GM23248 (cell line): ENCODE measurements at regions not wholly inside any gene's neighbourhood (a gene's known extent, or its start where the extent isn't known, plus 50 kb on each side); places are given as distances from the start of the nearest gene placed in this dataset.
"Not testable (repeated sequence)": the region's sequence is repeated elsewhere in the genome, so short reads cannot be mapped to it uniquely, and the experiment has no call there.

ENCODE experiments used
- DNase-seq: peaks from one replicate; pipeline ENCODE4 v3.0.0-alpha.2; 2015
- H2AFZ ChIP-seq: fragments of 200-600 bp; sonication (generic); 2 replicates; pipeline ENCODE4 v1.6.1; 2016; ENCODE audit warnings: antibody characterized with exemption
- H3F3A ChIP-seq: fragments of 200-600 bp; sonication (generic); 2 replicates; pipeline ENCODE4 v1.6.1; 2016; ENCODE audit warnings: mild to moderate bottlenecking, antibody characterized with exemption, mixed run types; ENCODE audit not compliant: insufficient read depth
- H3K27ac ChIP-seq: fragments of 200-600 bp; sonication (generic); 2 replicates; pipeline ENCODE4 v1.5.1; 2016; ENCODE audit warnings: mild to moderate bottlenecking
- H3K27me3 ChIP-seq: fragments of 200-600 bp; sonication (generic); replicated peaks from 2 replicates; pipeline ENCODE4 v1.6.1; 2016; ENCODE audit warnings: mild to moderate bottlenecking; ENCODE audit not compliant: insufficient read depth
- H3K36me3 ChIP-seq: fragments of 200-600 bp; sonication (generic); 2 replicates; pipeline ENCODE4 v1.6.1; 2016; ENCODE audit warnings: low read depth, mild to moderate bottlenecking
- H3K4me1 ChIP-seq: fragments of 200-600 bp; sonication (generic); 2 replicates; pipeline ENCODE4 v1.6.1; 2016; ENCODE audit warnings: mild to moderate bottlenecking; ENCODE audit not compliant: insufficient read depth
- H3K4me2 ChIP-seq: fragments of 200-600 bp; sonication (generic); one replicate; pipeline ENCODE4 v1.6.1; 2016; ENCODE audit warnings: mild to moderate bottlenecking; ENCODE audit not compliant: unreplicated experiment
- H3K4me3 ChIP-seq: fragments of 200-600 bp; sonication (generic); 2 replicates; pipeline ENCODE4 v1.5.1; 2016; ENCODE audit warnings: mild to moderate bottlenecking
- H3K79me2 ChIP-seq: fragments of 200-600 bp; sonication (generic); 2 replicates; pipeline ENCODE4 v1.6.1; 2016; ENCODE audit warnings: mild to moderate bottlenecking; ENCODE audit not compliant: insufficient read depth
- H3K9ac ChIP-seq: fragments of 200-600 bp; sonication (generic); 2 replicates; pipeline ENCODE4 v1.6.1; 2016; ENCODE audit warnings: mild to moderate bottlenecking
- H3K9me2 ChIP-seq: fragments of 200-600 bp; sonication (generic); 2 replicates; pipeline ENCODE4 v1.6.1; 2016; ENCODE audit warnings: mixed run types, mild to moderate bottlenecking, moderate library complexity; ENCODE audit not compliant: insufficient read depth
- H3K9me3 ChIP-seq: fragments of 200-600 bp; sonication (generic); one replicate; pipeline ENCODE4 v1.6.1; 2017; ENCODE audit warnings: low read depth
- H4K20me1 ChIP-seq: fragments of 200-600 bp; sonication (generic); 2 replicates; pipeline ENCODE4 v1.6.0; 2016; ENCODE audit not compliant: insufficient read depth
- EZH2 ChIP-seq: fragments of 200-600 bp; sonication (generic); IDR thresholded peaks from 2 replicates; pipeline ENCODE4 v1.6.1; 2018; ENCODE audit warnings: antibody characterized with exemption, mild to moderate bottlenecking; ENCODE audit not compliant: insufficient read depth, poor library complexity, severe bottlenecking
- EZH2phosphoT487 ChIP-seq: fragments of 200-600 bp; sonication (generic); IDR thresholded peaks from 2 replicates; pipeline ENCODE4 v1.6.1; 2018; ENCODE audit warnings: antibody characterized with exemption, moderate library complexity, mild to moderate bottlenecking, low read depth; ENCODE audit not compliant: insufficient read depth
- WGBS, 2 experiments: methylation state at CpG; one replicate each; pipeline ENCODE4 v1.1.6; 2015 to 2017; ENCODE audit warnings: low lambda C conversion rate in 2 of 2, low coverage in 1 of 2; ENCODE audit errors: missing lambda C conversion rate in 2 of 2; 5-methylcytosine and 5-hydroxymethylcytosine counted together
- in situ Hi-C: fragments of 300-500 bp; cut with MboI; formaldehyde crosslinking; loops from 2 replicates; pipeline ENCODE4 v1.15.0; 2020

DNA sequence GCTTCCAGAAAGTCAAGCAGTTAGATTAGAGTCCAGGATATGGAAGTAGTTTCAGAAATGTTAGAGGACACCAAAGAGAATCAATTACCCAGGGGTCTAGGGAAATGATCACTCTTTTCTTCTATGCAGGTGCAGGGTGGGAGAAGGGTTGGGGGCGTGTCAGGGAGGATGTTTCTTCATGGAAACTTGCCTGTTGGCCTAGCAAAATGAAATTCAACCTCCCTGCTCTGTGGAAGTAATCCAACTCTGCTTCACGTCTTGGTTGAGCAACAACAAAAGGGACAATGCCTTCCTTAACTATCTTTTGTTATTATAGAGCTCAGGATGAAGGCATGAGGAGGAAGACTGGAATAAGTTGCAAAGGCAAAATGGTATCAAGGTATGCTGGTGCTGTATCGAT, 210.8 kb upstream of the ETAA1 start:
- H3F3A ChIP-seq = no peaks in the 10 kb centered on the region
- in situ Hi-C loops = no loop called here
- H3K79me2 ChIP-seq = no peaks in the 10 kb centered on the region
- no peak overlapping the region for H2AFZ ChIP-seq
- WGBS, 2 experiments = 45 to 47% methylated on average over 3 of the region's 3 CpGs
- H3K9ac ChIP-seq = no peak overlapping the region
- no peaks in the 10 kb centered on the region for H4K20me1 ChIP-seq
- no peak for DNase-seq
- no peaks in the 10 kb centered on the region for H3K9me3 ChIP-seq
- H3K27me3 ChIP-seq = no peaks in the 10 kb centered on the region
- no peak overlapping the region for H3K27ac ChIP-seq
- H3K4me1 ChIP-seq = no peaks in the 10 kb centered on the region
- H3K36me3 ChIP-seq = no peaks in the 10 kb centered on the region
- H3K4me3 ChIP-seq = no peak overlapping the region
- TF ChIP-seq EZH2phosphoT487 (no peak), EZH2 (no peak)
- H3K4me2 ChIP-seq = no peak overlapping the region
- H3K9me2 ChIP-seq = no peaks in the 10 kb centered on the region

DNA sequence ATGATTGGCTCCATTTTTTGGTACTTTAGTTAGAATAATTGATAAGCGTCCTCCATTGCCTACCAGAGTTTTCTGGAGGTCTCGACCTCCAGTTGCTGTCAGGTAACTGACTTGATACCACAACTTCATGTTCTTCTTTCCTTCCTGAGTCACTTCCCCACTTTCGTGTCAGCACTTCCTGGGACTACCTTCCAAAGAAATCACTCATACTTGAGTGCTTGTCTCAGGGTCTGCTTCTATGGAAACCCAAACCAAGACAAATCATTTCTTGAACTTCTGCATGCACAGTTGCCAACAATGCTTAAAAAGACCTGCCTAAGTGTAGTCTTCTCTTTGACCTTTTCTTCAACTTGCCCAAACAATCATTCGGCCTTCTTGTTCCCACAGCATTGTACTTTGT, 210.3 kb upstream of the ETAA1 start:
- Histone ChIP-seq H3K27ac (no peak overlapping the region), H3K4me2 (no peak overlapping the region), H3K4me1 (no peaks in the 10 kb centered on the region), H3F3A (no peaks in the 10 kb centered on the region), H3K36me3 (no peaks in the 10 kb centered on the region), H3K4me3 (no peak overlapping the region), H3K27me3 (no peaks in the 10 kb centered on the region), H3K9me2 (no peaks in the 10 kb centered on the region), H3K79me2 (no peaks in the 10 kb centered on the region), H4K20me1 (no peaks in the 10 kb centered on the region), H3K9me3 (no peaks in the 10 kb centered on the region), H3K9ac (no peak overlapping the region), H2AFZ (no peak overlapping the region)
- TF ChIP-seq EZH2 = no peak
- no peak for TF ChIP-seq EZH2phosphoT487
- in situ Hi-C loops = no loop called here
- no peak for DNase-seq
- 77 to 88% methylated on average over 4 of the region's 4 CpGs for WGBS, 2 experiments

DNA sequence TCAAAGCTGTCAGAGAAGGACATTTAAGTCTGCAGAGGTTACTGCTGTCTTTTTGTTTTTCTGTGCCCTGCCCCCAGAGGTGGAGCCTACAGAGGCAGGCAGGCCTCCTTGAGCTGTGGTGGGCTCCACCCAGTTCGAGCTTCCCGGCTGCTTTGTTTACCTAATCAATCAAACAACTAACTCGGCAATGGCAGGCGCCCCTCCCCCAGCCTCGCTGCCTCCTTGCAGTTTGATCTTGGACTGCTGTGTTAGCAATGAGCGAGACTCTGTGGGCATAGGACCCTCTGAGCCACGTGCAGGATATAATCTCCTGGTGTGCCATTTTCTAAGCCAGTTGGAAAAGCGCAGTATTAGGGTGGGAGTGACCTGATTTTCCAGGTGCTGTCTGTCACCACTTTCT, 201.8 kb upstream of the ETAA1 start:
- H3K9me2 ChIP-seq, H3K27ac ChIP-seq, H3K27me3 ChIP-seq, H3K9me3 ChIP-seq, in situ Hi-C loops, H3K36me3 ChIP-seq, H3K4me2 ChIP-seq, H2AFZ ChIP-seq, H3K4me1 ChIP-seq, H3K79me2 ChIP-seq, H3K9ac ChIP-seq, H4K20me1 ChIP-seq, DNase-seq, H3K4me3 ChIP-seq, H3F3A ChIP-seq: not testable (repeated sequence)
- 44 to 51% methylated on average over 8 of the region's 8 CpGs for WGBS, 2 experiments

DNA sequence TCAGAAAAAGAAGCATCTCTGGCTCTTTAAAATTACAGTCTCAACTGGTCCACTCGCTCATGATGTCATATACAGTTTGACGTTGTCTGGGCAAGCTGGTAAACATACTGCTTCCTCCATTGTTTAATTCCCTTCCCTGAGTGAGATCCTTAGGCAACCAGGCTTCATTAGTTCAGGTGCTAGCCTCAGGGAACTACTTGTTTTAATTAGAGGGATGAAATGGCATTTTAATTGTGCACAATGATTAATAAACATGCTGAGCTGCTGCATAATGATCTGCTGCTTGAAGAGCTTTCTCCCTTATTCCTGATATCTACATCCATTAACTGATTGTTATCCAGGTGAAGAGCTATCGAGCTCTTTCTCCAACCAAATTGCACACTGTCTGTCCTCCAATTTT, 195.6 kb upstream of the ETAA1 start:
- Histone ChIP-seq H3F3A (no peaks in the 10 kb centered on the region), H3K27ac (no peak overlapping the region), H3K4me3 (no peak overlapping the region), H3K9me2 (no peaks in the 10 kb centered on the region), H3K79me2 (no peaks in the 10 kb centered on the region), H3K9me3 (no peaks in the 10 kb centered on the region), H3K9ac (no peak overlapping the region), H3K36me3 (no peaks in the 10 kb centered on the region), H4K20me1 (no peaks in the 10 kb centered on the region), H3K4me2 (no peak overlapping the region), H2AFZ (no peak overlapping the region), H3K4me1 (no peaks in the 10 kb centered on the region), H3K27me3 (no peaks in the 10 kb centered on the region)
- WGBS, 2 experiments = 48 to 57% methylated on average over 3 of the region's 3 CpGs
- no peak for TF ChIP-seq EZH2phosphoT487
- in situ Hi-C loops = no loop called here
- no peak for DNase-seq

DNA sequence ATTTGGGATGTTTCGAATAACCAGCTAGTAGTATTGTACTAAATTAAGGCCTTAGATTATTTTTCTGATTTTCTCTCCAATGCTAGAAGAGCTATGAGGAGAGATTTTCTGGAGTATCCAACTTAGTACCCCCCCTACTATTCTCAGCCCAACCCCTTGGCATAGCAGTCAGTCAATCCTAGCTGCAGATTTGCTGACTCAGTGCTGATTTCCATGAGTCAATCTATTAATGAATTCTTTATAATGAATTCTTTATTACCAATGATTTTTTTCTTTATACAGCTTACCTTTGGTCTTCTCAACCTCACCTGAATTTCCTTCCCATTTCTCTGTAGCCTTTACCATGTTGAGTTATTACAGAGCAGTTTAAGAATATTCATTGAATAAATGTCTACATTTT, 192.8 kb upstream of the ETAA1 start:
- in situ Hi-C loops = no loop called here
- H3F3A ChIP-seq = no peaks in the 10 kb centered on the region
- no peak for DNase-seq

More for the DNA sequence above, 192.8 kb upstream of the ETAA1 start:
- H3K4me2 ChIP-seq = no peak overlapping the region
- no peak overlapping the region for H3K4me3 ChIP-seq
- H2AFZ ChIP-seq = no peak overlapping the region
- no peaks in the 10 kb centered on the region for H3K4me1 ChIP-seq
- no peaks in the 10 kb centered on the region for H3K9me2 ChIP-seq
- H3K79me2 ChIP-seq = no peaks in the 10 kb centered on the region
- H3K27me3 ChIP-seq = no peaks in the 10 kb centered on the region
- WGBS, 2 experiments = 95 to 100% methylated on average over 1 of the region's 1 CpG
- no peak overlapping the region for H3K27ac ChIP-seq
- H4K20me1 ChIP-seq = no peaks in the 10 kb centered on the region
- H3K9me3 ChIP-seq = no peaks in the 10 kb centered on the region
- H3K36me3 ChIP-seq = no peaks in the 10 kb centered on the region
- TF ChIP-seq EZH2phosphoT487 (no peak), EZH2 (no peak)
- H3K9ac ChIP-seq = no peak overlapping the region
